ENCODE measurements at regions not wholly inside any gene's neighbourhood (a gene's known extent, or its start where the extent isn't known, plus 50 kb on each side); places are given as distances from the start of the nearest gene placed in this dataset.

DNA sequence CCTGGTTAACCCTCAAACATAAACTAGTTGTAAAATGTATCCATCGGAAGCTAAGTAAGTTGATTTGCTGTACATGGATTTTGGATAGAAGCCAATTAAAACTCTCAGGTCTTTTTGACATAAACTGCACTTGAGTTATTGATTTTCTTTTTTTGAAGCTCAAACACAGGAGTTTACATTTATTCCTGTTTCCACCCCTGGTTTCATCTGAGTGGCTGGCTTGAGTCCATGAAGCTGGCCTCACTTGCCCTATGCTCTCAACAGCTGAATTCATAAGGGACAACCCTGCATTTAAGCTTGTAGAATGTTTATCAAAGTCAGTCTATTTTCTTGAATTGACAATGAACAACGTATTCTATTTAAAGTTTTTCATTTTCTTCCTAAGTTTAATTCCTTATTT is 58.1 kb upstream of the PLEKHG1 start:
- TF ChIP-seq EZH2 (IDR thresholded peaks at IDR 0.05; ENCODE audit: low read length, missing control alignments) (no peak), CTCF (conservative IDR thresholded peaks at IDR 0.05 in 1 of 2, IDR thresholded peaks at IDR 0.05 in 1 of 2; ENCODE audit: low read depth in 1 of 2, low read length in 2 of 2) (no peak)
